ENCODE measurements at regions not wholly inside any gene's neighbourhood (a gene's known extent, or its start where the extent isn't known, plus 50 kb on each side); places are given as distances from the start of the nearest gene placed in this dataset.
"Not testable (repeated sequence)": the region's sequence is repeated elsewhere in the genome, so short reads cannot be mapped to it uniquely, and the experiment has no call there.

- Histone ChIP-seq H3K4me1 (ENCODE audit: insufficient read depth, low read length) (no peaks in the 10 kb centered on the region), H3K9ac (ENCODE audit: low read length) (no peak overlapping the region), H3K79me2 (ENCODE audit: insufficient read depth, low read length) (no peaks in the 10 kb centered on the region), H3K4me2 (ENCODE audit: low read length) (no peak overlapping the region), H3K27me3 (ENCODE audit: insufficient read depth, low read length) (no peaks in the 10 kb centered on the region), H3K36me3 (ENCODE audit: insufficient read depth, low read length) (no peaks in the 10 kb centered on the region), H4K20me1 (ENCODE audit: insufficient read depth, low read length) (no peaks in the 10 kb centered on the region), H3K27ac (ENCODE audit: low read depth, low read length) (no peak overlapping the region), H2AFZ (ENCODE audit: low read depth, low read length) (no peak overlapping the region), H3K4me3 (ENCODE audit: insufficient read depth, low read depth, low read length) (no peak overlapping the region), H3K9me3 (ENCODE audit: insufficient read depth, low read depth, low read length) (peaks cover 3% of the 10 kb centered on the region)
- TF ChIP-seq CTCF (IDR thresholded peaks at IDR 0.05; ENCODE audit: insufficient read depth, low read depth, low read length), result no peak
- TF ChIP-seq EZH2 (IDR thresholded peaks at IDR 0.05; ENCODE audit: insufficient read depth, low read length), result no peak
- Mint-ChIP-seq H3K4me1 (ENCODE audit: low read depth, unreplicated experiment) (peaks cover 3% of the 10 kb centered on the region), H3K4me3 (ENCODE audit: unreplicated experiment) (no peak overlapping the region), H3K27me3 (ENCODE audit: low read depth, unreplicated experiment) (no peaks in the 10 kb centered on the region), H3K9me3 (ENCODE audit: unreplicated experiment) (no peaks in the 10 kb centered on the region), H3K27ac (ENCODE audit: unreplicated experiment) (no peak overlapping the region), H3K36me3 (ENCODE audit: low read depth, unreplicated experiment) (no peaks in the 10 kb centered on the region)
- FAIRE-seq (no peak), DNase-seq (ENCODE audit: low read depth) (no peak)
Measured at GRCh38 chr21:27769763-27770162, 802.9 kb upstream of the ADAMTS5 start.

- not testable (repeated sequence) for DNase-seq (ENCODE audit: low read depth); H3K27ac Mint-ChIP-seq (ENCODE audit: unreplicated experiment); H3K9me3 Mint-ChIP-seq (ENCODE audit: unreplicated experiment); H3K9me3 ChIP-seq (ENCODE audit: insufficient read depth, low read depth, low read length); H3K36me3 ChIP-seq (ENCODE audit: insufficient read depth, low read length); H3K36me3 Mint-ChIP-seq (ENCODE audit: low read depth, unreplicated experiment); FAIRE-seq; H3K79me2 ChIP-seq (ENCODE audit: insufficient read depth, low read length); H3K9ac ChIP-seq (ENCODE audit: low read length); H3K27me3 Mint-ChIP-seq (ENCODE audit: low read depth, unreplicated experiment); H3K4me1 ChIP-seq (ENCODE audit: insufficient read depth, low read length); H3K27me3 ChIP-seq (ENCODE audit: insufficient read depth, low read length); H4K20me1 ChIP-seq (ENCODE audit: insufficient read depth, low read length); H3K4me1 Mint-ChIP-seq (ENCODE audit: low read depth, unreplicated experiment); H3K4me2 ChIP-seq (ENCODE audit: low read length); H3K4me3 ChIP-seq (ENCODE audit: insufficient read depth, low read depth, low read length); H3K27ac ChIP-seq (ENCODE audit: low read depth, low read length); H2AFZ ChIP-seq (ENCODE audit: low read depth, low read length); H3K4me3 Mint-ChIP-seq (ENCODE audit: unreplicated experiment)
Measured at GRCh38 chr21:27768046-27768637, 801.3 kb upstream of the ADAMTS5 start.

GRCh38 chr21:27764056-27764455 lies 797.2 kb upstream of the ADAMTS5 start:
- Histone ChIP-seq H2AFZ (ENCODE audit: low read depth, low read length) (no peak overlapping the region), H3K9me3 (ENCODE audit: insufficient read depth, low read depth, low read length) (peaks cover 3% of the 10 kb centered on the region), H3K9ac (ENCODE audit: low read length) (no peak overlapping the region), H3K4me3 (ENCODE audit: insufficient read depth, low read depth, low read length) (no peak overlapping the region), H3K4me2 (ENCODE audit: low read length) (no peak overlapping the region), H3K27me3 (ENCODE audit: insufficient read depth, low read length) (no peaks in the 10 kb centered on the region), H3K4me1 (ENCODE audit: insufficient read depth, low read length) (no peaks in the 10 kb centered on the region), H4K20me1 (ENCODE audit: insufficient read depth, low read length) (no peaks in the 10 kb centered on the region), H3K79me2 (ENCODE audit: insufficient read depth, low read length) (no peaks in the 10 kb centered on the region), H3K27ac (ENCODE audit: low read depth, low read length) (no peak overlapping the region), H3K36me3 (ENCODE audit: insufficient read depth, low read length) (no peaks in the 10 kb centered on the region)
- Mint-ChIP-seq H3K36me3 (ENCODE audit: low read depth, unreplicated experiment) (no peaks in the 10 kb centered on the region), H3K4me3 (ENCODE audit: unreplicated experiment) (no peak overlapping the region), H3K27me3 (ENCODE audit: low read depth, unreplicated experiment) (no peaks in the 10 kb centered on the region), H3K9me3 (ENCODE audit: unreplicated experiment) (no peaks in the 10 kb centered on the region), H3K4me1 (ENCODE audit: low read depth, unreplicated experiment) (peaks cover 13% of the 10 kb centered on the region), H3K27ac (ENCODE audit: unreplicated experiment) (no peak overlapping the region)
- TF ChIP-seq CTCF (IDR thresholded peaks at IDR 0.05; ENCODE audit: insufficient read depth, low read depth, low read length), result no peak
- TF ChIP-seq EZH2 (IDR thresholded peaks at IDR 0.05; ENCODE audit: insufficient read depth, low read length), result no peak
- DNase-seq (ENCODE audit: low read depth), result no peak
- no peak for FAIRE-seq
